ENCODE measurements at regions not wholly inside any gene's neighbourhood (a gene's known extent, or its start where the extent isn't known, plus 50 kb on each side); places are given as distances from the start of the nearest gene placed in this dataset.

GRCh38 chr4:188867796-188868195 is 728.6 kb downstream of the TRIML1 start:
- DNase-seq, result no peak

- DNase-seq, result no peak
Observed at GRCh38 chr4:188869581-188869980, 730.3 kb downstream of the TRIML1 start.

- no peak for DNase-seq
Observed at GRCh38 chr4:188872809-188873208, 733.6 kb downstream of the TRIML1 start.

GRCh38 chr4:188876881-188877280 is 737.6 kb downstream of the TRIML1 start:
- DNase-seq, result no peak

GRCh38 chr4:188879598-188879997 is 740.4 kb downstream of the TRIML1 start:
- DNase-seq, result no peak

GRCh38 chr4:188887905-188888304 is 748.7 kb downstream of the TRIML1 start:
- DNase-seq, result no peak

GRCh38 chr4:188892837-188893236 is 753.6 kb downstream of the TRIML1 start:
- DNase-seq, result no peak

GRCh38 chr4:188903986-188904385 is 764.7 kb downstream of the TRIML1 start:
- DNase-seq, result no peak

- no peak for DNase-seq
Observed at GRCh38 chr4:188904617-188905016, 765.4 kb downstream of the TRIML1 start.

GRCh38 chr4:188905248-188905647 is 766.0 kb downstream of the TRIML1 start:
- DNase-seq, result no peak

GRCh38 chr4:188911199-188911598 is 772.0 kb downstream of the TRIML1 start:
- DNase-seq, result no peak

GRCh38 chr4:188911707-188912106 is 772.5 kb downstream of the TRIML1 start:
- no peak for DNase-seq

GRCh38 chr4:188915175-188915574 is 775.9 kb downstream of the TRIML1 start:
- DNase-seq, result no peak

- DNase-seq, result no peak
Observed at GRCh38 chr4:188918787-188919186, 779.5 kb downstream of the TRIML1 start.

- peak in 1 of 3 experiments; percentile 17 for DNase-seq
Observed at GRCh38 chr4:188930822-188931221, 791.6 kb downstream of the TRIML1 start.

GRCh38 chr4:188934320-188934962 is 795.2 kb downstream of the TRIML1 start:
- DNase-seq, result no peak

GRCh38 chr4:188941524-188942119 is 802.4 kb downstream of the TRIML1 start:
- DNase-seq, result no peak

GRCh38 chr4:188942606-188943005 is 803.4 kb downstream of the TRIML1 start:
- no peak for DNase-seq

GRCh38 chr4:188949596-188949995 is 810.4 kb downstream of the TRIML1 start:
- no peak for DNase-seq

GRCh38 chr4:188955066-188955465 is 815.8 kb downstream of the TRIML1 start:
- DNase-seq, result no peak

GRCh38 chr4:188956566-188956965 is 817.3 kb downstream of the TRIML1 start:
- no peak for DNase-seq

GRCh38 chr4:188958346-188958745 is 819.1 kb downstream of the TRIML1 start:
- no peak for DNase-seq

- no peak for DNase-seq
Observed at GRCh38 chr4:188959424-188959823, 820.2 kb downstream of the TRIML1 start.

- no peak for DNase-seq
Observed at GRCh38 chr4:188960411-188961093, 821.3 kb downstream of the TRIML1 start.
